A673 (cell line): ENCODE measurements at regions not wholly inside any gene's neighbourhood (a gene's known extent, or its start where the extent isn't known, plus 50 kb on each side); places are given as distances from the start of the nearest gene placed in this dataset.

Experiments
- EZH2 ChIP-seq: fragments of 200-600 bp; sonication (generic); IDR thresholded peaks from 2 replicates; pipeline ENCODE4 v1.6.1; 2017; ENCODE audit warnings: borderline replicate concordance, low read depth, mild to moderate bottlenecking, mixed read lengths, antibody characterized with exemption, low read length; ENCODE audit not compliant: poor library complexity, severe bottlenecking
- TF ChIP-seq, protein P1 (sequence below): fragments of 300-800, 200-600 bp; sonication (generic); conservative IDR thresholded peaks from 2 replicates; pipeline ENCODE4 v1.5.1; 2017; ENCODE audit warnings: low read depth, mild to moderate bottlenecking, antibody characterized with exemption, low read length, moderate library complexity, mixed read lengths

DNA sequence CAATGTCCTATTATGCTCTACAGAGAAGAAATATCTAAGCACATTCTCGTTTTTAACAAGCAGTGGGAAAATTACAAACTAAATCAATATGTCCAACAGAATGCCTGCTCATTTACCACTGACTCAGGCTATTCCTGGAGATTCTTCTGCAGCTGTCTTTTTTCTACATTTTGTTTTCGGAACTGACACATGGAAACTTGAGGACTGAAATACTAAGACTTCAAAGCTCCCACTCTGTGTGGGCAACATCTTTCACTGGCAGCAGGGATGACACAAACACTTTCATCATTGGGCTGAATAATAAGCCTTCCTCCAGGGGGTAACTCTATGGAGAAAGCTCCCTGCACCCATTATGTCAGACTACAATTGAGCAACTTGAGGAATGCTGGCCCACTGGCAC, 175.5 kb upstream of the NCAM2 start:
- TF ChIP-seq, protein P1, sequence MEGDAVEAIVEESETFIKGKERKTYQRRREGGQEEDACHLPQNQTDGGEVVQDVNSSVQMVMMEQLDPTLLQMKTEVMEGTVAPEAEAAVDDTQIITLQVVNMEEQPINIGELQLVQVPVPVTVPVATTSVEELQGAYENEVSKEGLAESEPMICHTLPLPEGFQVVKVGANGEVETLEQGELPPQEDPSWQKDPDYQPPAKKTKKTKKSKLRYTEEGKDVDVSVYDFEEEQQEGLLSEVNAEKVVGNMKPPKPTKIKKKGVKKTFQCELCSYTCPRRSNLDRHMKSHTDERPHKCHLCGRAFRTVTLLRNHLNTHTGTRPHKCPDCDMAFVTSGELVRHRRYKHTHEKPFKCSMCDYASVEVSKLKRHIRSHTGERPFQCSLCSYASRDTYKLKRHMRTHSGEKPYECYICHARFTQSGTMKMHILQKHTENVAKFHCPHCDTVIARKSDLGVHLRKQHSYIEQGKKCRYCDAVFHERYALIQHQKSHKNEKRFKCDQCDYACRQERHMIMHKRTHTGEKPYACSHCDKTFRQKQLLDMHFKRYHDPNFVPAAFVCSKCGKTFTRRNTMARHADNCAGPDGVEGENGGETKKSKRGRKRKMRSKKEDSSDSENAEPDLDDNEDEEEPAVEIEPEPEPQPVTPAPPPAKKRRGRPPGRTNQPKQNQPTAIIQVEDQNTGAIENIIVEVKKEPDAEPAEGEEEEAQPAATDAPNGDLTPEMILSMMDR: no peak
- no peak for TF ChIP-seq EZH2
